DND-41 (cell line): ENCODE measurements at regions not wholly inside any gene's neighbourhood (a gene's known extent, or its start where the extent isn't known, plus 50 kb on each side); places are given as distances from the start of the nearest gene placed in this dataset.

Source experiments
- CTCF ChIP-seq: IDR thresholded peaks from 2 replicates; pipeline ENCODE4 v1.5.1; 2012; ENCODE audit warnings: borderline replicate concordance, low read length, moderate library complexity, mild to moderate bottlenecking; ENCODE audit not compliant: poor library complexity, severe bottlenecking; ENCODE audit errors: extremely low read depth
- EZH2 ChIP-seq: IDR thresholded peaks from 3 replicates; pipeline ENCODE4 v1.6.1; 2012; ENCODE audit warnings: borderline replicate concordance, low read depth, mild to moderate bottlenecking, moderate library complexity, low read length, inconsistent platforms; ENCODE audit not compliant: severe bottlenecking

GRCh38 chr6:105676857-105677256 lies 274.0 kb upstream of the PREP start:
- TF ChIP-seq CTCF (no peak), EZH2 (no peak)
